ENCODE measurements at regions not wholly inside any gene's neighbourhood (a gene's known extent, or its start where the extent isn't known, plus 50 kb on each side); places are given as distances from the start of the nearest gene placed in this dataset.

DNA sequence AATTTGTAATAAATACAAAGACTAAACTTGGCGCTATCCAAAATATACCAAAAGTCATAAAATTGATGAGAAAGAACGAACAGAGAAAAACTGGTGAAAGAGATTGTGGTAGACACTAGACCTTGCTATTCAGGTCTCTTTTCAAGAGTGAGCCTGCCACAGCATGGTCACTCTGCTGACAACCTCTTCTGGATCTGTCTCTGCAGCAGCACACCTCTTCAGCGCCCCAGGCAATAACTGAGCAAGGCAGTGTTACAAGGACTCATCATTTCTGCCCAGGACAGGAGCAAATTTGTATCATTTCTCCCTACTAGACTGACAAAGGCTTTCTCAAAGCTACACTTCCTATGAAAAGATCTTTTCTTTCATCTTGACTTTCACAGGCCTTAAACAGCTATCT lies 976.0 kb downstream of the DNAJB9 start:
- no peak for TF ChIP-seq SP1 (IDR thresholded peaks at IDR 0.05)
- TF ChIP-seq, protein P1, sequence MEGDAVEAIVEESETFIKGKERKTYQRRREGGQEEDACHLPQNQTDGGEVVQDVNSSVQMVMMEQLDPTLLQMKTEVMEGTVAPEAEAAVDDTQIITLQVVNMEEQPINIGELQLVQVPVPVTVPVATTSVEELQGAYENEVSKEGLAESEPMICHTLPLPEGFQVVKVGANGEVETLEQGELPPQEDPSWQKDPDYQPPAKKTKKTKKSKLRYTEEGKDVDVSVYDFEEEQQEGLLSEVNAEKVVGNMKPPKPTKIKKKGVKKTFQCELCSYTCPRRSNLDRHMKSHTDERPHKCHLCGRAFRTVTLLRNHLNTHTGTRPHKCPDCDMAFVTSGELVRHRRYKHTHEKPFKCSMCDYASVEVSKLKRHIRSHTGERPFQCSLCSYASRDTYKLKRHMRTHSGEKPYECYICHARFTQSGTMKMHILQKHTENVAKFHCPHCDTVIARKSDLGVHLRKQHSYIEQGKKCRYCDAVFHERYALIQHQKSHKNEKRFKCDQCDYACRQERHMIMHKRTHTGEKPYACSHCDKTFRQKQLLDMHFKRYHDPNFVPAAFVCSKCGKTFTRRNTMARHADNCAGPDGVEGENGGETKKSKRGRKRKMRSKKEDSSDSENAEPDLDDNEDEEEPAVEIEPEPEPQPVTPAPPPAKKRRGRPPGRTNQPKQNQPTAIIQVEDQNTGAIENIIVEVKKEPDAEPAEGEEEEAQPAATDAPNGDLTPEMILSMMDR (IDR thresholded peaks at IDR 0.05; ENCODE audit: low read depth, low read length, missing input control), result no peak
- TF ChIP-seq, protein P2, sequence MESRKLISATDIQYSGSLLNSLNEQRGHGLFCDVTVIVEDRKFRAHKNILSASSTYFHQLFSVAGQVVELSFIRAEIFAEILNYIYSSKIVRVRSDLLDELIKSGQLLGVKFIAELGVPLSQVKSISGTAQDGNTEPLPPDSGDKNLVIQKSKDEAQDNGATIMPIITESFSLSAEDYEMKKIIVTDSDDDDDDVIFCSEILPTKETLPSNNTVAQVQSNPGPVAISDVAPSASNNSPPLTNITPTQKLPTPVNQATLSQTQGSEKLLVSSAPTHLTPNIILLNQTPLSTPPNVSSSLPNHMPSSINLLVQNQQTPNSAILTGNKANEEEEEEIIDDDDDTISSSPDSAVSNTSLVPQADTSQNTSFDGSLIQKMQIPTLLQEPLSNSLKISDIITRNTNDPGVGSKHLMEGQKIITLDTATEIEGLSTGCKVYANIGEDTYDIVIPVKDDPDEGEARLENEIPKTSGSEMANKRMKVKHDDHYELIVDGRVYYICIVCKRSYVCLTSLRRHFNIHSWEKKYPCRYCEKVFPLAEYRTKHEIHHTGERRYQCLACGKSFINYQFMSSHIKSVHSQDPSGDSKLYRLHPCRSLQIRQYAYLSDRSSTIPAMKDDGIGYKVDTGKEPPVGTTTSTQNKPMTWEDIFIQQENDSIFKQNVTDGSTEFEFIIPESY (IDR thresholded peaks at IDR 0.05), result no peak
- TF ChIP-seq, protein P3, sequence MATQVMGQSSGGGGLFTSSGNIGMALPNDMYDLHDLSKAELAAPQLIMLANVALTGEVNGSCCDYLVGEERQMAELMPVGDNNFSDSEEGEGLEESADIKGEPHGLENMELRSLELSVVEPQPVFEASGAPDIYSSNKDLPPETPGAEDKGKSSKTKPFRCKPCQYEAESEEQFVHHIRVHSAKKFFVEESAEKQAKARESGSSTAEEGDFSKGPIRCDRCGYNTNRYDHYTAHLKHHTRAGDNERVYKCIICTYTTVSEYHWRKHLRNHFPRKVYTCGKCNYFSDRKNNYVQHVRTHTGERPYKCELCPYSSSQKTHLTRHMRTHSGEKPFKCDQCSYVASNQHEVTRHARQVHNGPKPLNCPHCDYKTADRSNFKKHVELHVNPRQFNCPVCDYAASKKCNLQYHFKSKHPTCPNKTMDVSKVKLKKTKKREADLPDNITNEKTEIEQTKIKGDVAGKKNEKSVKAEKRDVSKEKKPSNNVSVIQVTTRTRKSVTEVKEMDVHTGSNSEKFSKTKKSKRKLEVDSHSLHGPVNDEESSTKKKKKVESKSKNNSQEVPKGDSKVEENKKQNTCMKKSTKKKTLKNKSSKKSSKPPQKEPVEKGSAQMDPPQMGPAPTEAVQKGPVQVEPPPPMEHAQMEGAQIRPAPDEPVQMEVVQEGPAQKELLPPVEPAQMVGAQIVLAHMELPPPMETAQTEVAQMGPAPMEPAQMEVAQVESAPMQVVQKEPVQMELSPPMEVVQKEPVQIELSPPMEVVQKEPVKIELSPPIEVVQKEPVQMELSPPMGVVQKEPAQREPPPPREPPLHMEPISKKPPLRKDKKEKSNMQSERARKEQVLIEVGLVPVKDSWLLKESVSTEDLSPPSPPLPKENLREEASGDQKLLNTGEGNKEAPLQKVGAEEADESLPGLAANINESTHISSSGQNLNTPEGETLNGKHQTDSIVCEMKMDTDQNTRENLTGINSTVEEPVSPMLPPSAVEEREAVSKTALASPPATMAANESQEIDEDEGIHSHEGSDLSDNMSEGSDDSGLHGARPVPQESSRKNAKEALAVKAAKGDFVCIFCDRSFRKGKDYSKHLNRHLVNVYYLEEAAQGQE (IDR thresholded peaks at IDR 0.05), result no peak
- TF ChIP-seq RAD21 (IDR thresholded peaks at IDR 0.05), result no peak
- no peak for TF ChIP-seq TAF1 (conservative IDR thresholded peaks at IDR 0.05)
- TF ChIP-seq RXRA (IDR thresholded peaks at IDR 0.05), result no peak
- no peak for TF ChIP-seq HNF4G (IDR thresholded peaks at IDR 0.05)
- no peak for TF ChIP-seq YY1 (IDR thresholded peaks at IDR 0.05)
- no peak for TF ChIP-seq GABPA (IDR thresholded peaks at IDR 0.05 in 1 of 2, conservative IDR thresholded peaks at IDR 0.05 in 1 of 2)
- TF ChIP-seq, protein P4, sequence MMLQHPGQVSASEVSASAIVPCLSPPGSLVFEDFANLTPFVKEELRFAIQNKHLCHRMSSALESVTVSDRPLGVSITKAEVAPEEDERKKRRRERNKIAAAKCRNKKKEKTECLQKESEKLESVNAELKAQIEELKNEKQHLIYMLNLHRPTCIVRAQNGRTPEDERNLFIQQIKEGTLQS (IDR thresholded peaks at IDR 0.05), result no peak
- no peak for TF ChIP-seq EGR1 (IDR thresholded peaks at IDR 0.05; ENCODE audit: low read depth in 2 of 2)
- TF ChIP-seq HNF4A (conservative IDR thresholded peaks at IDR 0.05), result no peak

Data from liver (tissue), 3 donors.